ENCODE measurements at regions not wholly inside any gene's neighbourhood (a gene's known extent, or its start where the extent isn't known, plus 50 kb on each side); places are given as distances from the start of the nearest gene placed in this dataset.
"Not testable (repeated sequence)": the region's sequence is repeated elsewhere in the genome, so short reads cannot be mapped to it uniquely, and the experiment has no call there.

DNA sequence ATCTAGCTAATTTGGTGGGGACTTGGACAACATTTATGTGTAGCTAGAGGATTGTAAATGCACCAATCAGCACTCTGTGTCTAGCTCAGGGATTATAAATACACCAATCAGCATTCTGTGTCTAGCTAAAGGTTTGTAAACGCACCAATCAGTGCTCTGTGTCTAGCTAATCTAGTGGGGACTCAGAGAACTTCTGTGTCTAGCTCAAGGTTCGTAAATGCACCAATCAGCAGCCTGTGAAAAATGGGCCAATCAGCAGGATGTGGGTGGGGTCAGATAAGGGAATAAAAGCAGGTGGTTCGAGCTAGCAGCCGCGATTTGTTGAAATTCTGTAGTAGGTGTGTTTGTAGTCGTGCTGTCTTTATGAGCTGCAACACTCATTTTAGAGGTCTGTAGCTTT lies 154.8 kb upstream of the RREB1 start:
- not testable (repeated sequence) for H3K27ac ChIP-seq; DNase-seq (ENCODE audit: low read depth, low spot score)

DNA sequence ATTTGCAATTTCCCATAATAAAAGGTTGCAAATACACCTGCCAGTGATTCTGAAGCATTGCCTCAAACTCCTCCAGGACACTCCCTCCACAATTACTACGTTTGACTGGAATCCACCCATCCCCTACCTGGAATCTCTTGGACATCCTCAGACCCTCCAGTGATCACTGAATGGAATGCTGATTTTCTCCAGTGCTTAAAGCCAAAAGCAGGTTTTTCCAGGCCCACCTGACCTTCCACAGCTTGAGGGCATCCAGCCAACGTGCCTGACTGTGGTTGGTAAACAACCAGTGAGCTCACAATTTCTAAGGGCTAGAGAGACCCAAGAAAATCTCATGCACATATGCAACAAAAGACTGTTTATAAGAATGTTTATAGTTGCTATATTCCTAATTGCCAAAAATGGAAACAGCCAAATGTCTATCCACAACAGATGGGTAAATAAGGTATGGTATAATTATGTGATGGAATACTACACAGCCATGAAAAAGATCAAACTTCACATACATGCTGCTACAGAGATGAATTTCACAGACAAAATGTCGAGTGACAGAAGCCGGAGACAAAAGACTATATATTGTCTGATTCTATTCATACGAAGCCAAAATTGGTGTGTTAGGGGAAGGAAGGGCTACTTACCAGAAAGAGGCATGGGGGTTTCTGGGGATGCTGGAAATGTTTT lies 147.1 kb upstream of the RREB1 start:
- DNase-seq (ENCODE audit: low read depth, low spot score) = no peak
- no peak overlapping the region for H3K27ac ChIP-seq

- DNase-seq (ENCODE audit: low read depth, low spot score) = no peak
- no peak overlapping the region for H3K27ac ChIP-seq
Measured at GRCh38 chr6:6962086-6962485, 145.7 kb upstream of the RREB1 start.

GRCh38 chr6:6962699-6963098 lies 145.1 kb upstream of the RREB1 start:
- no peak overlapping the region for H3K27ac ChIP-seq
- no peak for DNase-seq (ENCODE audit: low read depth, low spot score)

- not testable (repeated sequence) for H3K27ac ChIP-seq; DNase-seq (ENCODE audit: low read depth, low spot score)
Measured at GRCh38 chr6:6963390-6963789, 144.4 kb upstream of the RREB1 start.

DNA sequence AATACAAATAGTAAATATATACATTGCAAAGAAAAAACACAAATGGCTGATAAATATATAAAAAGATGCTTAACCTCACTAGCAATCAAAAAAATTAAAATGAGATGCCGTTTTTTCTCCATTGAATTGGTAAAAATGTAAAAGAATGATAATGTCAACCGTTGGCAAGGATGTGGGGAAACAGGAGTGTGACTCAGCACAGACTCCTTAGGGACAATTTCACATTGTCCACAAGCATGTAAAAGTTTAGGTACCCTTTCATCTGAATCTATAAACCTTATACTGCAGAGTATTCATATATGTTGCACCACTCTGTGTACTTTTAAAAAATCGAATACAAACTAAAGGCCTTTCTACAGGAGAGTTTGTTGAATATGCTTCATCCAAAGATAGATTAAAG lies 143.1 kb upstream of the RREB1 start:
- no peak overlapping the region for H3K27ac ChIP-seq
- no peak for DNase-seq (ENCODE audit: low read depth, low spot score)

- H3K27ac ChIP-seq = peak overlapping the region; percentile 7
- DNase-seq (ENCODE audit: low read depth, low spot score) = no peak
Measured at GRCh38 chr6:6966127-6966526, 141.6 kb upstream of the RREB1 start.

DNA sequence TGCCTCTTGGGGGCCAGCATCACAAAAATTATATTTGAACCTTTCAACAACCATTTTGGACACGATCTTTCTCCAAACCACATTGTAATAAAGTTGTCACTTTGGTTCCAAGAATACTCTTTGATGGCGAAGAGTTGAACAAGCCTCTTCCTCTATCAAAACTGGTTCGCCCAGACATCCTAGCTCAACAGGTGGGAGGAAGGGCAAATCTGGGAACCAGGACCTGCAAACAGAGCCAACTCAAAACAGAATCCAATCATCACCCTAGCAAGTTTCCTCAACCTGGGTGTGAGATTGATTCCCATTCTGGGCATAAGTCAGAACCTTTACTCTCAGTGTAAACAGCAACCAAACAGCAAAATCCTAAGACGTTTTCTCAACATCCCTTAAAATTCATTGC lies 141.2 kb upstream of the RREB1 start:
- H3K27ac ChIP-seq = peak overlapping the region; percentile 7
- no peak for DNase-seq (ENCODE audit: low read depth, low spot score)

GRCh38 chr6:6968357-6968730 lies 139.4 kb upstream of the RREB1 start:
- peak overlapping the region; percentile 49 for H3K27ac ChIP-seq
- no peak for DNase-seq (ENCODE audit: low read depth, low spot score)

DNA sequence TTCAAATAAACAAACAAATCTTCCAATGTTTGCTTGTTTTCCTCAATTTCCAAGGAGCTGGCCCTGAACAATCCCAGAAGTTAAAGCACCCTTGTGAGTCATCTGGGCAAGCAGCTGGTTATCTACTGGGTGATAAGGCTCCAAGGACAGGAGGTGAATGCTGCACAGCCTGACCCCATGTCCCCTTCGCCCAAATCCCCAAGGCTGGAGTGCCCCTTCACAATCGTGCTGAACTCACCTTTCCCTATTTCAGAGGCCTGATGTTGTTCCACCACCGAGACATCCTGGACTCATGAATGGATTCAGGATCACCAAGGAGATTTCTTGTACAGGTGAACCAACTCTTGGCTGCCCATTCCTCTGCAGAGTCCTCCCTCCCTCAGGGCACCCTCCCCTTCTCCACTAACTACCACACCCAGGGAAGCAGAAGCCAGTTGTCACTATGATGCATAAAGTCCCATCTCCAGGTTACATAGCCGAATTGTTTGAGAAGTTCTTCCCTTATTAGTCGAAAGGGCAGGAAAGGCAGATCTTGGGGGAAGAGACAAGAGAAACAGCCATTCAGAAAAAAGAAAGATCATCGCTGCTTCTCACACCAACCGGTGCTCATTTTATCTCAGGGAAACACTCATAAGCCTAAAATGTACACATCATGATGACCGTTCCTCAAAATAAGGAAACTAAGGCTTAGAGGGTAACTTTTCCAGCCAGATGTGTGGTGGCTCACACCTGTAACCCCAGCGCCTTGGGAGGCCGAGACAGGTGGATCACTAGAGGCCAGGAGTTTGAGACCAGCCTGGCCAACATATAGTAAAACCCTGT lies 138.8 kb upstream of the RREB1 start:
- peak overlapping the region; percentile 49 for H3K27ac ChIP-seq
- no peak for DNase-seq (ENCODE audit: low read depth, low spot score)

- peak; percentile 81 for DNase-seq (ENCODE audit: low read depth, low spot score)
- peak overlapping the region; percentile 49 for H3K27ac ChIP-seq
Measured at GRCh38 chr6:6969761-6970223, 138.0 kb upstream of the RREB1 start.

GRCh38 chr6:6970851-6971250 lies 136.9 kb upstream of the RREB1 start:
- no peak overlapping the region for H3K27ac ChIP-seq
- no peak for DNase-seq (ENCODE audit: low read depth, low spot score)

- no peak overlapping the region for H3K27ac ChIP-seq
- no peak for DNase-seq (ENCODE audit: low read depth, low spot score)
Measured at GRCh38 chr6:6971369-6971768, 136.4 kb upstream of the RREB1 start.

DNA sequence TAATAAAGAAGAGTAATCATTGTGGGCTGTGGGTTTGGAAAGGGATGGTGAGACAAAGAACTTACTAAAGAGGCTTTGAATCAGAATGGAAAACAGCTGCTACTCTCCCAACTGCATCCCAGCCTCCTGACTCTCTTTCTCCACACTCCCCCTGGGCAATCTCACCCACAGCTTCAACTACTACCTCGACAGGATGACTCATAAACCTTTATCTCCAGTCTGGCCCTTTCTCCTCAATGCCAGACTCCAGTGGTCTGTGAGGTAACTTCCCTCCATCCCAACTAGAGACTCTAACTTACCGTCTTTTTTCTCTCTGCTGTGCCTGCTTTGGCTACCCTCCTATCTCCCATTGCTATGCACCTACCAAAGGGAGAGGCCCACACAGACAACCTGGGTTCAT lies 135.3 kb upstream of the RREB1 start:
- no peak overlapping the region for H3K27ac ChIP-seq
- DNase-seq (ENCODE audit: low read depth, low spot score) = peak; percentile 8

- no peak overlapping the region for H3K27ac ChIP-seq
- DNase-seq (ENCODE audit: low read depth, low spot score) = no peak
Measured at GRCh38 chr6:6973721-6974120, 134.0 kb upstream of the RREB1 start.

- no peak for DNase-seq (ENCODE audit: low read depth, low spot score)
- no peak overlapping the region for H3K27ac ChIP-seq
Measured at GRCh38 chr6:6975459-6976111, 132.2 kb upstream of the RREB1 start.

- no peak overlapping the region for H3K27ac ChIP-seq
- no peak for DNase-seq (ENCODE audit: low read depth, low spot score)
Measured at GRCh38 chr6:6976193-6976592, 131.6 kb upstream of the RREB1 start.

DNA sequence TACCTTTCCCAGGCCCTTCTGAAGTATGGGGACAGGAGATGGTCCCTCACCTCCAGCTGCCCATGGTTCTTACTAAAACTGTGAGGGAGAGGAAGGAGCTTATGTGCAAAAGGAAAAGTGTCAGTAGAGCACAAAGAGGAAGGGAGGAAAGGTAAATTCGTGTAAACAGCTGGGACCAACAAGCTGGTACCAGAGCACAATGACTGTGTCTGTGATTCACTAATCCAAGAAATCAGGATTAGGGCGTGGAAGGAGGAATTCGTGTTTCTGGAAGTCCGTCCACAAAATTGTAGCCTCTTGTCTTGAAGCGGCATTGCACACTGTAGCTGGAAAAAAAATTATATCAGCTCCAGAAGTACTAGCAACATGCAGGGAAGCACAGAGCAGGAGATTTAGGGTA lies 129.0 kb upstream of the RREB1 start:
- no peak overlapping the region for H3K27ac ChIP-seq
- no peak for DNase-seq (ENCODE audit: low read depth, low spot score)

DNA sequence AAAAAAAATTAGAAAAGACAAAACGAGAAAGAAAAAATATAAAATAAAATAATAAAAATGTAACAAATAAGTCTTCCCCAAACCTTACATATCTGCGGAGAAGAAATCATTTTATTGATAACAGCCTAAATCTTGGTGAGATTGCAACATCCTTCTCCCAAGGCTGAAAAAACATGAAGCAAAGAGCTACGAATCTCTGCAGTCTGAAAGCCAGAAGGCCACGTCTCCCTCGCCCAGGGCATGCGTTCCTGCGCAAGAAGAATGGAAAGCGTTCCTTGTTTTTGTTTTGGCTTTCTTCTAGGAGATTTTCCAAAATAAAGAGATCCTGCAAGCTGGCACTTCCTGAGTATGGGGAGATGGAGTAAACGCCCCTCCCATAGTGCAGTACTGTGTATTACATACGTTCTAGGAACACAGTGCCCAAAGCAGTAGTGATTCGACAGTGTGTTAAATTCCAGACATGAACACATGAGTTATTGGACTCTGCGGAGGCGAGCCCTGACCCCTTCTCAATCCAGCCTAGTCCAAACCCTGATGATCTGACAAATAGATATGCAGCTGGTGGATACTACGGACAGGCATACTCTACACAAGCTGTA lies 126.7 kb upstream of the RREB1 start:
- no peak overlapping the region for H3K27ac ChIP-seq
- no peak for DNase-seq (ENCODE audit: low read depth, low spot score)

DNA sequence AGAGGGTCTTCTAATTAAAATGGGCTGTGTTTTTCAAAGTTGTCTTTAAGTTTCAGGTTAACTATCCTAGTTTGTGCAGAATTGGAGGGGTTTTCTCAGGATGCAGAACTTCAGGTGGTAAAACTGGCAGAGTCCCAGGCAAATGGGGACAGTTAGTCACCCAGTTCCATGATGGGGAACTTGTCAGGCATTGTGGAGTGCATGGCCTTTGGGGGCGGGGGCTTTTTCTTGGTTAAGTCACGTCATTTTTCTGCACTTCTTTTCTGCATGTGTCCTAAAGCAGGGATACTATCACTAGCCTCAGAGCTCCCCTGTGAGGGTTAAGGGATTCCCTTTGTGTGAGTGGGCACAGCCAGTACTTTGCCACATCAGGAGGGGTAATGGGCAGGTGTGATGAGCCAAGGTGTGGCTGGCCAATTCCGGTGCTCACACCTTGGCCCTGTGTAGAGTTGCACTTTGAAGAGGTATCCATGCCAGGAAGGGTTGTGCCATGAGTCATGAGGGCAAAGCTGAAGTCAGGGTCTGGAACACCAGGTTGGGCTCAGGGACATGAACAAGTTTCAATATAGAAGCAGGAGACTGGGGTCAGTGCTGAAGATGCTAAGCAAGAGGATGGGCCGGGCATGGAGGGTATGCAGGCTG lies 126.0 kb upstream of the RREB1 start:
- H3K27ac ChIP-seq = no peak overlapping the region
- peak; percentile 24 for DNase-seq (ENCODE audit: low read depth, low spot score)

All from epithelial cell of prostate (primary cell).